ENCODE measurements at regions not wholly inside any gene's neighbourhood (a gene's known extent, or its start where the extent isn't known, plus 50 kb on each side); places are given as distances from the start of the nearest gene placed in this dataset.

- H3K27me3 ChIP-seq (ENCODE audit: insufficient read depth, low read depth), result no peaks in the 10 kb centered on the region
- DNase-seq, result no peak
- ChIA-PET CTCF (no interaction called here), POLR2A (ENCODE audit: unreplicated experiment) (no interaction called here)
- no peaks in the 10 kb centered on the region for H4K20me1 ChIP-seq (ENCODE audit: insufficient read depth)
- TF ChIP-seq EZH2 (IDR thresholded peaks at IDR 0.05; ENCODE audit: low read depth) (no peak), CTCF (conservative IDR thresholded peaks at IDR 0.05) (no peak)
- no peak overlapping the region for H3K4me3 ChIP-seq
- H3K36me3 ChIP-seq (ENCODE audit: low read depth), result no peaks in the 10 kb centered on the region
- intact Hi-C loops (cut with micrococcal nuclease; ENCODE audit: unreplicated experiment), result no loop called here
- no peak overlapping the region for H3K4me2 ChIP-seq
- H3F3A ChIP-seq (ENCODE audit: insufficient read depth, low read depth), result no peaks in the 10 kb centered on the region
- no peaks in the 10 kb centered on the region for H3K9me3 ChIP-seq (ENCODE audit: insufficient read depth, low read depth)
- no peaks in the 10 kb centered on the region for H3K4me1 ChIP-seq (replicated peaks; ENCODE audit: insufficient read depth)
- no peaks in the 10 kb centered on the region for H3K79me2 ChIP-seq (ENCODE audit: low read depth)
- no peaks in the 10 kb centered on the region; the same call in 1 of the 2 replicates for H3K9me2 ChIP-seq (ENCODE audit: insufficient read depth)
- no peak overlapping the region for H3K27ac ChIP-seq
- BruUV-seq (replicated peaks), result no TSS peak
- H2AFZ ChIP-seq, result no peak overlapping the region
Observed at GRCh38 chr2:217250013-217250524, 390.2 kb upstream of the TNP1 start.

DNA sequence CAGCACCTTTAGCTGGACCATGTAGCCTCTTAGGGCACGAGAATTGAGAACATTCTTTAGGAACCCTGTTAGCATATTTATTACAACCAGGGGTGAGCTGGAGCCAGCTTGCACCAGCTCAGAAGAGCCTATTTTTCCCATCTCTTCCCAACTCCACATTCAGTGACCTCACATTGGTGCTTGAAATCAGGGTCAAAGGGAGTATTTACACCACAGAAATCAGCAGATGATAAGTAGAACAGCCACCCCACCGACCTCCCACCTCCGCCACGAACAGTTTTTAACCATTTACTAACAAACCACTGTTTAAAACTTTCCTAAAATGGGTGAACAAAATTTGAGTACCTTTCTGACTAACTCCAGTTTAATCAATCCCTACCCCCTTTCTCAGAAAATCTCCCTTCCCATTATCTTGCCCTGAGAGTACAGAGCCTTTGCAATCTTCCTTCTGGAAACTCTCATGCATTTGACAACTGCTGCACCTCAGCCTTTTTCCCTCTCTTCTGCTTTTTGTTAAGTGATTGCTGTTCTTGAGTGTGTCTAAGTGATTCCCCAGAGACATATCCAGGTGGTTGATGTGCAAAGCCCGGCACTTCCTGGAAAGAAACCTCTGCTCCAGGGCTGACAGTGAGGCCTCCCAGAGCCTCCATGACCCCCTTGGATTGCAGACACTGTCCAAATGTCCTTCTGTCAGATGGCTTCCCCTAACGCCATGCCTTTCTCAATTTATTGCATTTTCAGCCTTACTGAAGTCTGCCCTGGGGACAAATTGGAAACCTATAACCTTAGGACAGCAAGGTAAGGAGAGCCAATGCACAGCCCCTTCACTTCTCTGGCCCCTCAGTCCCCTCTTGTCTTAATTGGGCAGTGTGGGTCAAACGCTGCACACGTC lies 389.5 kb upstream of the TNP1 start:
- Histone ChIP-seq H4K20me1 (ENCODE audit: insufficient read depth) (no peaks in the 10 kb centered on the region), H3K9me3 (ENCODE audit: insufficient read depth, low read depth) (no peaks in the 10 kb centered on the region), H3K4me1 (replicated peaks; ENCODE audit: insufficient read depth) (no peaks in the 10 kb centered on the region), H3K36me3 (ENCODE audit: low read depth) (no peaks in the 10 kb centered on the region), H3K4me3 (no peak overlapping the region), H3K79me2 (ENCODE audit: low read depth) (no peaks in the 10 kb centered on the region), H3K4me2 (no peak overlapping the region), H3K9me2 (ENCODE audit: insufficient read depth) (no peaks in the 10 kb centered on the region; the same call in 1 of the 2 replicates), H3K27ac (no peak overlapping the region), H2AFZ (no peak overlapping the region), H3F3A (ENCODE audit: insufficient read depth, low read depth) (no peaks in the 10 kb centered on the region), H3K27me3 (ENCODE audit: insufficient read depth, low read depth) (no peaks in the 10 kb centered on the region)
- TF ChIP-seq CTCF (conservative IDR thresholded peaks at IDR 0.05) (no peak), EZH2 (IDR thresholded peaks at IDR 0.05; ENCODE audit: low read depth) (no peak)
- no peak for DNase-seq
- intact Hi-C loops (cut with micrococcal nuclease; ENCODE audit: unreplicated experiment), result no loop called here
- no TSS peak for BruUV-seq (replicated peaks)
- ChIA-PET POLR2A (ENCODE audit: unreplicated experiment) (no interaction called here), CTCF (no interaction called here)

GRCh38 chr2:217248312-217248935 lies 388.6 kb upstream of the TNP1 start:
- POLR2A ChIA-PET (ENCODE audit: unreplicated experiment), result no interaction called here
- Histone ChIP-seq H3K27ac (no peak overlapping the region), H3F3A (ENCODE audit: insufficient read depth, low read depth) (no peaks in the 10 kb centered on the region), H2AFZ (no peak overlapping the region), H4K20me1 (ENCODE audit: insufficient read depth) (no peaks in the 10 kb centered on the region), H3K9me2 (ENCODE audit: insufficient read depth) (no peaks in the 10 kb centered on the region; the same call in 1 of the 2 replicates), H3K79me2 (ENCODE audit: low read depth) (no peaks in the 10 kb centered on the region), H3K27me3 (ENCODE audit: insufficient read depth, low read depth) (no peaks in the 10 kb centered on the region), H3K9me3 (ENCODE audit: insufficient read depth, low read depth) (no peaks in the 10 kb centered on the region), H3K4me1 (replicated peaks; ENCODE audit: insufficient read depth) (no peaks in the 10 kb centered on the region), H3K4me3 (no peak overlapping the region), H3K36me3 (ENCODE audit: low read depth) (no peaks in the 10 kb centered on the region), H3K4me2 (no peak overlapping the region)
- no TSS peak for BruUV-seq (replicated peaks)
- intact Hi-C loops (cut with micrococcal nuclease; ENCODE audit: unreplicated experiment), result no loop called here
- CTCF ChIA-PET, result no interaction called here
- TF ChIP-seq EZH2 (IDR thresholded peaks at IDR 0.05; ENCODE audit: low read depth), result no peak
- no peak for TF ChIP-seq CTCF (conservative IDR thresholded peaks at IDR 0.05)
- no peak for DNase-seq

Measured in PC-9 (cell line).